Stimulated activated CD4-positive, alpha-beta T cell treated with anti-CD3 and anti-CD28 coated beads, Interleukin-1b, Interleukin-23, amount 100 ng/mL, for 48 hours (primary cell): ENCODE measurements at regions not wholly inside any gene's neighbourhood (a gene's known extent, or its start where the extent isn't known, plus 50 kb on each side); places are given as distances from the start of the nearest gene placed in this dataset.
"Not testable (repeated sequence)": the region's sequence is repeated elsewhere in the genome, so short reads cannot be mapped to it uniquely, and the experiment has no call there.

ENCODE experiments used
- DNase-seq: peaks from one replicate; pipeline ENCODE4 v3.0.0-alpha.2; 2020

GRCh38 chr6:141209890-141210289 is 922.8 kb upstream of the GJE1 start:
- DNase-seq = no peak

GRCh38 chr6:141208101-141208500 is 924.6 kb upstream of the GJE1 start:
- no peak for DNase-seq

GRCh38 chr6:141203902-141204575 is 928.7 kb upstream of the GJE1 start:
- DNase-seq = no peak

- DNase-seq = no peak
Observed at GRCh38 chr6:141202626-141203025, 930.1 kb upstream of the GJE1 start.

- no peak for DNase-seq
Observed at GRCh38 chr6:141199074-141199473, 933.7 kb upstream of the GJE1 start.

- no peak for DNase-seq
Observed at GRCh38 chr6:141195251-141195832, 937.4 kb upstream of the GJE1 start.

GRCh38 chr6:141183368-141183767 is 949.4 kb upstream of the GJE1 start:
- no peak for DNase-seq

- DNase-seq = not testable (repeated sequence)
Observed at GRCh38 chr6:141175458-141175857, 957.3 kb upstream of the GJE1 start.

GRCh38 chr6:141174932-141175331 is 957.8 kb upstream of the GJE1 start:
- DNase-seq = no peak

- no peak for DNase-seq
Observed at GRCh38 chr6:141173529-141173928, 959.2 kb upstream of the GJE1 start.

GRCh38 chr6:141169419-141169818 is 963.3 kb upstream of the GJE1 start:
- DNase-seq = no peak

- no peak for DNase-seq
Observed at GRCh38 chr6:141167945-141168344, 964.8 kb upstream of the GJE1 start.

- no peak for DNase-seq
Observed at GRCh38 chr6:141165002-141165665, 967.6 kb upstream of the GJE1 start.

- no peak for DNase-seq
Observed at GRCh38 chr6:141164042-141164743, 968.5 kb upstream of the GJE1 start.

- no peak for DNase-seq
Observed at GRCh38 chr6:141163107-141163506, 969.6 kb upstream of the GJE1 start.

- DNase-seq = no peak
Observed at GRCh38 chr6:141158740-141159139, 974.0 kb upstream of the GJE1 start.

- DNase-seq = no peak
Observed at GRCh38 chr6:141153563-141153962, 979.2 kb upstream of the GJE1 start.

- DNase-seq = no peak
Observed at GRCh38 chr6:141152951-141153350, 979.8 kb upstream of the GJE1 start.

- DNase-seq = no peak
Observed at GRCh38 chr6:141151710-141152417, 980.9 kb upstream of the GJE1 start.

- no peak for DNase-seq
Observed at GRCh38 chr6:141141870-141142269, 990.9 kb upstream of the GJE1 start.

- DNase-seq = no peak
Observed at GRCh38 chr6:141140905-141141304, 991.8 kb upstream of the GJE1 start.

- no peak for DNase-seq
Observed at GRCh38 chr6:141139461-141139860, 993.3 kb upstream of the GJE1 start.

- no peak for DNase-seq
Observed at GRCh38 chr6:141134723-141135122, 998.0 kb upstream of the GJE1 start.
